Hippocampal formation (tissue), 2 donors: ENCODE measurements at regions not wholly inside any gene's neighbourhood (a gene's known extent, or its start where the extent isn't known, plus 50 kb on each side); places are given as distances from the start of the nearest gene placed in this dataset.

Source experiments
- DNase-seq, 2 donors: peaks; one replicate each; lab custom pipeline; 2025; lab: John Stamatoyannopoulos, UW

GRCh38 chr9:4435197-4435596 lies 55.1 kb upstream of the SLC1A1 start:
- DNase-seq, result no peak

GRCh38 chr9:4433379-4433778 lies 56.9 kb upstream of the SLC1A1 start:
- no peak for DNase-seq

GRCh38 chr9:4430432-4431261 lies 59.6 kb upstream of the SLC1A1 start:
- DNase-seq, result peak in 1 of 2 donors; percentile 28

- no peak for DNase-seq
These were observed 64.8 kb upstream of the SLC1A1 start for GRCh38 chr9:4425319-4426045.

GRCh38 chr9:4424891-4425290 lies 65.4 kb upstream of the SLC1A1 start:
- DNase-seq, result no peak

GRCh38 chr9:4424038-4424437 lies 66.2 kb upstream of the SLC1A1 start:
- no peak for DNase-seq

- DNase-seq, result no peak
These were observed 67.1 kb upstream of the SLC1A1 start for GRCh38 chr9:4423207-4423610.

GRCh38 chr9:4422495-4422894 lies 67.8 kb upstream of the SLC1A1 start:
- DNase-seq, result no peak

GRCh38 chr9:4421847-4422246 lies 68.4 kb upstream of the SLC1A1 start:
- DNase-seq, result no peak

GRCh38 chr9:4420351-4420750 lies 69.9 kb upstream of the SLC1A1 start:
- DNase-seq, result no peak

- DNase-seq, result no peak
These were observed 72.5 kb upstream of the SLC1A1 start for GRCh38 chr9:4417578-4418325.

- no peak for DNase-seq
These were observed 73.8 kb upstream of the SLC1A1 start for GRCh38 chr9:4416467-4416866.

GRCh38 chr9:4415281-4415680 lies 75.0 kb upstream of the SLC1A1 start:
- DNase-seq, result no peak

- DNase-seq, result no peak
These were observed 76.4 kb upstream of the SLC1A1 start for GRCh38 chr9:4413856-4414255.

GRCh38 chr9:4404156-4404555 lies 86.1 kb upstream of the SLC1A1 start:
- DNase-seq, result no peak

- no peak for DNase-seq
These were observed 87.8 kb upstream of the SLC1A1 start for GRCh38 chr9:4402501-4402900.

- DNase-seq, result no peak
These were observed 89.5 kb upstream of the SLC1A1 start for GRCh38 chr9:4400731-4401130.

GRCh38 chr9:4397917-4398316 lies 92.4 kb upstream of the SLC1A1 start:
- no peak for DNase-seq

GRCh38 chr9:4393806-4394523 lies 94.1 kb upstream of the GLIS3 start:
- DNase-seq, result no peak

- DNase-seq, result no peak
These were observed 89.9 kb upstream of the GLIS3 start for GRCh38 chr9:4389755-4390154.

GRCh38 chr9:4389003-4389402 lies 89.1 kb upstream of the GLIS3 start:
- no peak for DNase-seq

GRCh38 chr9:4386819-4387218 lies 87.0 kb upstream of the GLIS3 start:
- DNase-seq, result no peak
